Gastrocnemius medialis (tissue), 4 donors: ENCODE measurements at regions not wholly inside any gene's neighbourhood (a gene's known extent, or its start where the extent isn't known, plus 50 kb on each side); places are given as distances from the start of the nearest gene placed in this dataset.

ENCODE experiments used
- ATAC-seq, 2 donors: fragments of 150-250 bp; one replicate each; pipeline ENCODE4 v1.9.1; 2016
- DNase-seq, 2 donors: peaks; one replicate each; pipeline ENCODE4 v3.0.0-alpha.2; 2019
- H3K27ac ChIP-seq, 4 donors: fragments of 200-600 bp; sonication (generic); 1 replicate in 1 of 4; 2 replicates in 3 of 4; pipeline ENCODE4 v1.5.1; 2016 to 2018; ENCODE audit warnings: mild to moderate bottlenecking in 2 of 4, moderate library complexity in 1 of 4
- H3K27me3 ChIP-seq, 3 donors: fragments of 200-600 bp; sonication (generic) in 2 of 3; 1 replicate in 1 of 3; 2 replicates in 2 of 3; pipeline versions ENCODE4 v1.5.1 to v1.6.0; 2016 to 2019; ENCODE audit warnings: mild to moderate bottlenecking in 1 of 3, moderate library complexity in 1 of 3
- H3K36me3 ChIP-seq, 2 donors: fragments of 200-600 bp; sonication (generic) in 1 of 2; one replicate each; pipeline ENCODE4 v1.5.1; 2017 to 2018
- H3K4me1 ChIP-seq, 2 donors: fragments of 200-600 bp; sonication (generic) in 1 of 2; one replicate each; pipeline ENCODE4 v1.5.1; 2016 to 2017; ENCODE audit warnings: mild to moderate bottlenecking in 2 of 2
- H3K4me3 ChIP-seq, 4 donors: fragments of 200-600 bp; sonication (generic) in 3 of 4; 1 replicate in 1 of 4; 2 replicates in 3 of 4; pipeline ENCODE4 v1.5.1; 2016 to 2019; ENCODE audit warnings: mild to moderate bottlenecking in 2 of 4
- H3K9me3 ChIP-seq, 3 donors: fragments of 200-600 bp; sonication (generic) in 2 of 3; 1 replicate in 1 of 3; 2 replicates in 2 of 3; pipeline ENCODE4 v1.5.1; 2016 to 2019
- CTCF ChIP-seq, 5 experiments: fragments of 450-650 bp in 3 of 5; fragments of 200-600 bp in 2 of 5; sonication (generic) in 2 of 5; IDR thresholded peaks in 4 of 5; conservative IDR thresholded peaks in 1 of 5; 1 replicate in 4 of 5; 2 replicates in 1 of 5; pipeline ENCODE4 v1.5.1; 2016 to 2019; ENCODE audit warnings: antibody characterized with exemption in 5 of 5, mild to moderate bottlenecking in 3 of 5, moderate library complexity in 3 of 5
- POLR2A ChIP-seq, 2 donors: fragments of 450-650 bp; IDR thresholded peaks; one replicate each; pipeline ENCODE4 v1.6.1; 2017; ENCODE audit warnings: antibody characterized with exemption in 2 of 2, mild to moderate bottlenecking in 2 of 2, moderate library complexity in 2 of 2
- in situ Hi-C, 4 donors: fragments of 200-750 bp; cut with MboI; loops; one replicate each; pipeline versions ENCODE4 v1.15.0 to v1.8.0; 2017; ENCODE audit warnings: low sequenced_read_pairs in 4 of 4
- intact Hi-C: fragments of 100-400 bp; cut with DNase I; formaldehyde crosslinking; loops from one replicate; pipeline ENCODE4 v1.15.1; 2023; ENCODE audit warnings: low total_unique reads

GRCh38 chr10:128432011-128432410 lies 305.8 kb upstream of the MKI67 start:
- TF ChIP-seq POLR2A (IDR thresholded peaks at IDR 0.05) (no peak), CTCF (IDR thresholded peaks at IDR 0.05 in 4 of 5, conservative IDR thresholded peaks at IDR 0.05 in 1 of 5) (no peak)
- in situ Hi-C loops, result no loop called here
- H3K27me3 ChIP-seq, result no peaks in the 10 kb centered on the region

DNA sequence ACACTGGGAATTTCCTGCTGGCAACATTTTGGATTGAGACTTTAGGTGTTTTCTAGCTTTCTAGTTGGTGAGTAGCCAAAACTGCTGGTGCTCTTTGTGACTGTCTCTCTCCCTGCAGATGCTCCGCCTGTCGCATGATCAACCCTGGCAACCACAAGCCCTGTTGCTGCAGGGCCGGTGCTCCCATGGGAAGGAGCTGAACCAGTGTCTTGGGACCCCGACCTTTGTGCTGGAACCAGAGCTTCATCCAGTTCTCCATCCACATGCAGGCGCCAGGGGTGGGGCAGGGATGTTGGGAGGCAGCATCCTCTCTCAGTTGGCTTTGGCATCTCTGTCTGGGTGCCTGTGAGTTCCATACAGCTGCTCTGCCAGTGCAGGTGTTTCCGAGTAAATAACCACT lies 306.2 kb upstream of the MKI67 start:
- Histone ChIP-seq H3K4me1 (no peaks in the 10 kb centered on the region), H3K36me3 (no peaks in the 10 kb centered on the region), H3K9me3 (no peaks in the 10 kb centered on the region), H3K27me3 (no peaks in the 10 kb centered on the region), H3K4me3 (no peak overlapping the region), H3K27ac (no peak overlapping the region)
- no peak for DNase-seq
- in situ Hi-C loops (no loop called here), intact Hi-C loops (no loop called here)
- TF ChIP-seq CTCF (IDR thresholded peaks at IDR 0.05 in 4 of 5, conservative IDR thresholded peaks at IDR 0.05 in 1 of 5), result no peak
- TF ChIP-seq POLR2A (IDR thresholded peaks at IDR 0.05), result no peak
- ATAC-seq, result no peak

More at GRCh38 chr10:128432011-128432410, 305.8 kb upstream of the MKI67 start:
- ATAC-seq, result no peak
- Histone ChIP-seq H3K36me3 (no peaks in the 10 kb centered on the region), H3K4me1 (no peaks in the 10 kb centered on the region), H3K4me3 (no peak overlapping the region), H3K9me3 (no peaks in the 10 kb centered on the region), H3K27ac (no peak overlapping the region)
- no peak for DNase-seq
- intact Hi-C loops, result no loop called here

GRCh38 chr10:128435811-128436210 lies 309.6 kb upstream of the MKI67 start:
- Histone ChIP-seq H3K4me3 (no peak overlapping the region), H3K4me1 (no peaks in the 10 kb centered on the region), H3K9me3 (no peaks in the 10 kb centered on the region), H3K27ac (no peak overlapping the region), H3K36me3 (no peaks in the 10 kb centered on the region), H3K27me3 (no peaks in the 10 kb centered on the region)
- in situ Hi-C loops (no loop called here), intact Hi-C loops (no loop called here)
- no peak for TF ChIP-seq CTCF (IDR thresholded peaks at IDR 0.05 in 4 of 5, conservative IDR thresholded peaks at IDR 0.05 in 1 of 5)
- TF ChIP-seq POLR2A (IDR thresholded peaks at IDR 0.05), result no peak
- DNase-seq (no peak), ATAC-seq (no peak)

DNA sequence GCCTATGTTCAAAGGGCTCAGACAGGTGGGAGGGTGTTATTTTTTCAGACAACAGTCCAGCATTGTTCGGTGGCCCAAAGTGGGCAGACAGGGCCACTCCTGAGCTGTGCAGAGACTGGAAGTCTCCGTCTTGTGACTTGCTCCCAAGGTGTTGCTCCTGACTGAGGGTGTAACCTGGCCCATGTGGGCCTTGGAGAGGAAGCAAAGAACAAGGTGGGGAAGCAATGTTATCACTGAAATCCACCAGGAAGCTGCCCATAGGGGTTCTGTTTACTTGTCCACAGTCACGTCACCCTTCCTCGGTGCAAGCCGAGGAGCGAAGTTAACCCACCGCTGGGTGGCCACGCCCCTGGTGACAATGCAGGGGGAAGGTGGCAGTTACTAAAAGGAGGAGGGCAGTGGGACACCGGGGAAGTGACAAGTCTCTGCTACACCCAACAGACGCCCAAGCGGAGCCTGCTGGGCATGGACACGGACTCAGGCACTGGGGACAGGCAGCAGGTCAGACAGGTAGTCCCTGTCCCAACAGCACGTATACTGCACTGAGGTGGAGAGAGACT lies 311.6 kb upstream of the MKI67 start:
- ATAC-seq (no peak), DNase-seq (no peak)
- Histone ChIP-seq H3K4me3 (no peak overlapping the region), H3K27me3 (no peaks in the 10 kb centered on the region), H3K9me3 (no peaks in the 10 kb centered on the region), H3K36me3 (no peaks in the 10 kb centered on the region), H3K4me1 (no peaks in the 10 kb centered on the region), H3K27ac (no peak overlapping the region)
- in situ Hi-C loops (no loop called here), intact Hi-C loops (no loop called here)
- TF ChIP-seq POLR2A (IDR thresholded peaks at IDR 0.05) (no peak), CTCF (IDR thresholded peaks at IDR 0.05 in 4 of 5, conservative IDR thresholded peaks at IDR 0.05 in 1 of 5) (no peak)

DNA sequence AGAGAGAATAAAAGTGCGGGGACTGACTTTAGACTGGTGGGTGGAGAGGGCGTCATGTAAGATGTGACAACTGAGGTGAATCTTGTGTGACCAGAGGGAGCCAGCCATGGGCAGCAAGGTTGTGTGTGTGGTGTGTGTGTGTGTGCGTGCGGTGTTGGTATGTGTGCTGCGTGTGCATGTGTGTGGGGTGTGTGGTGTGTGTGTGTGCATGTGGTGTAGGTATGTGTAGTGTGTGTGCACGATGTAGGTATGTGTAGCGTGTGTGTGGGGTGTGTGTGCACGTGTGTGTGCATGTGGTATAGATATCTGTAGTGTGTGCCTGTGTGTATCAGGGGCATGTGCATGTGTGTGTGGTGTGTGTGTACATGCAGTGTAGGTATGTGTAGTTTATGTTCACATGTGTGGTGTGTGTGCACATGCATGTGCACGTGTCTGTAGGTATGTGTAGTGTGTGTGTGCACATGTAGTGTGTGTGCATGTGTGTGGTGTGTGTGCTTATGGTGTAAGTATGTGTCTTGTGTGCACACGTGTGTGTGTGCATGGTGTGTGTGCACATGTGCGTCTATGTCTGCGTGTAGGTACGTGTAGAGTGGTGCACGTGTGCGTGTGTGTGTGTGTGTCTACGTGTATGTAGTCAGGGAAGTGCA lies 312.3 kb upstream of the MKI67 start:
- Histone ChIP-seq H3K27me3 (no peaks in the 10 kb centered on the region), H3K36me3 (no peaks in the 10 kb centered on the region), H3K4me3 (no peak overlapping the region), H3K27ac (no peak overlapping the region), H3K9me3 (no peaks in the 10 kb centered on the region), H3K4me1 (no peaks in the 10 kb centered on the region)
- ATAC-seq (no peak), DNase-seq (no peak)
- in situ Hi-C loops (no loop called here), intact Hi-C loops (no loop called here)
- TF ChIP-seq POLR2A (IDR thresholded peaks at IDR 0.05) (no peak), CTCF (IDR thresholded peaks at IDR 0.05 in 4 of 5, conservative IDR thresholded peaks at IDR 0.05 in 1 of 5) (no peak)
